ENCODE measurements at regions not wholly inside any gene's neighbourhood (a gene's known extent, or its start where the extent isn't known, plus 50 kb on each side); places are given as distances from the start of the nearest gene placed in this dataset.

GRCh38 chr11:116108161-116108560, 603.9 kb upstream of the CADM1 start:
- no peak overlapping the region for H3K27ac ChIP-seq (ENCODE audit: low read depth, low read length, poor library complexity, severe bottlenecking)
- H3K4me3 ChIP-seq (ENCODE audit: low read depth, low read length, poor library complexity, severe bottlenecking), result no peak overlapping the region
- no peak overlapping the region for H2AFZ ChIP-seq (ENCODE audit: low read length)
- H3F3A ChIP-seq (ENCODE audit: insufficient read depth, low read length), result no peaks in the 10 kb centered on the region
- no peaks in the 10 kb centered on the region for H3K4me1 ChIP-seq (ENCODE audit: insufficient read depth, low read length, severe bottlenecking)
- TF ChIP-seq, protein P1, sequence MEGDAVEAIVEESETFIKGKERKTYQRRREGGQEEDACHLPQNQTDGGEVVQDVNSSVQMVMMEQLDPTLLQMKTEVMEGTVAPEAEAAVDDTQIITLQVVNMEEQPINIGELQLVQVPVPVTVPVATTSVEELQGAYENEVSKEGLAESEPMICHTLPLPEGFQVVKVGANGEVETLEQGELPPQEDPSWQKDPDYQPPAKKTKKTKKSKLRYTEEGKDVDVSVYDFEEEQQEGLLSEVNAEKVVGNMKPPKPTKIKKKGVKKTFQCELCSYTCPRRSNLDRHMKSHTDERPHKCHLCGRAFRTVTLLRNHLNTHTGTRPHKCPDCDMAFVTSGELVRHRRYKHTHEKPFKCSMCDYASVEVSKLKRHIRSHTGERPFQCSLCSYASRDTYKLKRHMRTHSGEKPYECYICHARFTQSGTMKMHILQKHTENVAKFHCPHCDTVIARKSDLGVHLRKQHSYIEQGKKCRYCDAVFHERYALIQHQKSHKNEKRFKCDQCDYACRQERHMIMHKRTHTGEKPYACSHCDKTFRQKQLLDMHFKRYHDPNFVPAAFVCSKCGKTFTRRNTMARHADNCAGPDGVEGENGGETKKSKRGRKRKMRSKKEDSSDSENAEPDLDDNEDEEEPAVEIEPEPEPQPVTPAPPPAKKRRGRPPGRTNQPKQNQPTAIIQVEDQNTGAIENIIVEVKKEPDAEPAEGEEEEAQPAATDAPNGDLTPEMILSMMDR (IDR thresholded peaks at IDR 0.05; ENCODE audit: low read length), result no peak
- TF ChIP-seq EZH2 (IDR thresholded peaks at IDR 0.05; ENCODE audit: borderline replicate concordance, low read length), result no peak
- H3K36me3 ChIP-seq (ENCODE audit: insufficient read depth, low read length), result no peaks in the 10 kb centered on the region
- H3K9me2 ChIP-seq (ENCODE audit: low read depth, low read length), result no peaks in the 10 kb centered on the region
- no peaks in the 10 kb centered on the region for H4K20me1 ChIP-seq (ENCODE audit: insufficient read depth, low read length)
- H3K9me3 ChIP-seq (ENCODE audit: low read length), result no peaks in the 10 kb centered on the region
- no peak overlapping the region for H3K9ac ChIP-seq (ENCODE audit: low read length)
- H3K4me2 ChIP-seq (ENCODE audit: low read length), result no peak overlapping the region
- no peaks in the 10 kb centered on the region for H3K79me2 ChIP-seq (ENCODE audit: insufficient read depth, low read length)
- no peaks in the 10 kb centered on the region for H3K27me3 ChIP-seq (ENCODE audit: insufficient read depth, low read length)

- H3K4me2 ChIP-seq (ENCODE audit: low read length), result no peak overlapping the region
- no peaks in the 10 kb centered on the region for H3K79me2 ChIP-seq (ENCODE audit: insufficient read depth, low read length)
- H3K9ac ChIP-seq (ENCODE audit: low read length), result no peak overlapping the region
- H3K4me3 ChIP-seq (ENCODE audit: low read depth, low read length, poor library complexity, severe bottlenecking), result no peak overlapping the region
- TF ChIP-seq, protein P1 (IDR thresholded peaks at IDR 0.05; ENCODE audit: low read length), result no peak
- TF ChIP-seq EZH2 (IDR thresholded peaks at IDR 0.05; ENCODE audit: borderline replicate concordance, low read length), result no peak
- H3F3A ChIP-seq (ENCODE audit: insufficient read depth, low read length), result no peaks in the 10 kb centered on the region
- no peaks in the 10 kb centered on the region for H3K9me3 ChIP-seq (ENCODE audit: low read length)
- H3K27me3 ChIP-seq (ENCODE audit: insufficient read depth, low read length), result no peaks in the 10 kb centered on the region
- H2AFZ ChIP-seq (ENCODE audit: low read length), result no peak overlapping the region
- H3K27ac ChIP-seq (ENCODE audit: low read depth, low read length, poor library complexity, severe bottlenecking), result no peak overlapping the region
- H3K36me3 ChIP-seq (ENCODE audit: insufficient read depth, low read length), result no peaks in the 10 kb centered on the region
- H4K20me1 ChIP-seq (ENCODE audit: insufficient read depth, low read length), result no peaks in the 10 kb centered on the region
- no peaks in the 10 kb centered on the region for H3K9me2 ChIP-seq (ENCODE audit: low read depth, low read length)
- no peaks in the 10 kb centered on the region for H3K4me1 ChIP-seq (ENCODE audit: insufficient read depth, low read length, severe bottlenecking)
Observed at GRCh38 chr11:116107229-116107628, 603.0 kb upstream of the CADM1 start.

DNA sequence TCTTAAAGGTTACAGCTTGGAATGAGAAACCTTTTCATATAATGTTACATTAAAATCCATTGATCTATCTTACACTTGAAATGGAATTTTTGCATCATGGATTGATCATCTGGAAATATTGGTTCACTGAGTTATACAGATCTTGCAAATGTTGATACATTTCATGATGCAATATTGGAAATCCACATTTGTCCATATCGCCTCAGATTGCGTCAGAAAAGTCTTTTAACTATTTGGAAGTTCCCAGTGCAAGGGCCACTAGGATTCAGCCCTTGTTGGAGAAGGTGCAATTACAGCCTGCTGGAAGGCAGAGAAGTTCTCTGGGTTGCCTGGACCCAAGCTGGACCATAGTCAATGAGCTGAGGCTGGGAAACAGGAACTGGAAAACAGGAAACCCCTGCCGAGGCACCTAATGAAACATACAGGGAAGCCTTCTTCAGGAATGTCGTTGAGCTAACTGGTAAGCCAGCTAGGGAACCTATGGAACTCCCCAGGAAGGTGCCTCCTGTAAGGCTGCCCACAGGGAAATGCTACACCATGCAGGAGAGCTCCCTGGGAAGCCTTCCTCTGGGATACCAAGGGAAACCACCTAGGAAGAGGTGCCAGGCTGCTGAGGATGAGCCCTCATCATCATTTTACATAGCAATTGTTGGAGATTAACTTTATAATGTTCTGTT, 600.4 kb upstream of the CADM1 start:
- no peaks in the 10 kb centered on the region for H3K9me2 ChIP-seq (ENCODE audit: low read depth, low read length)
- H3F3A ChIP-seq (ENCODE audit: insufficient read depth, low read length), result no peaks in the 10 kb centered on the region
- H3K9ac ChIP-seq (ENCODE audit: low read length), result no peak overlapping the region
- H3K36me3 ChIP-seq (ENCODE audit: insufficient read depth, low read length), result no peaks in the 10 kb centered on the region
- H3K9me3 ChIP-seq (ENCODE audit: low read length), result no peaks in the 10 kb centered on the region
- H3K4me1 ChIP-seq (ENCODE audit: insufficient read depth, low read length, severe bottlenecking), result no peaks in the 10 kb centered on the region
- no peak overlapping the region for H3K4me3 ChIP-seq (ENCODE audit: low read depth, low read length, poor library complexity, severe bottlenecking)
- no peaks in the 10 kb centered on the region for H3K27me3 ChIP-seq (ENCODE audit: insufficient read depth, low read length)
- no peak overlapping the region for H2AFZ ChIP-seq (ENCODE audit: low read length)
- H3K4me2 ChIP-seq (ENCODE audit: low read length), result no peak overlapping the region
- H3K79me2 ChIP-seq (ENCODE audit: insufficient read depth, low read length), result no peaks in the 10 kb centered on the region
- TF ChIP-seq, protein P1 (IDR thresholded peaks at IDR 0.05; ENCODE audit: low read length), result no peak
- TF ChIP-seq EZH2 (IDR thresholded peaks at IDR 0.05; ENCODE audit: borderline replicate concordance, low read length), result no peak
- H4K20me1 ChIP-seq (ENCODE audit: insufficient read depth, low read length), result no peaks in the 10 kb centered on the region
- H3K27ac ChIP-seq (ENCODE audit: low read depth, low read length, poor library complexity, severe bottlenecking), result no peak overlapping the region

Data from OCI-LY1 (cell line).